ENCODE measurements at regions not wholly inside any gene's neighbourhood (a gene's known extent, or its start where the extent isn't known, plus 50 kb on each side); places are given as distances from the start of the nearest gene placed in this dataset.
"Not testable (repeated sequence)": the region's sequence is repeated elsewhere in the genome, so short reads cannot be mapped to it uniquely, and the experiment has no call there.

DNA sequence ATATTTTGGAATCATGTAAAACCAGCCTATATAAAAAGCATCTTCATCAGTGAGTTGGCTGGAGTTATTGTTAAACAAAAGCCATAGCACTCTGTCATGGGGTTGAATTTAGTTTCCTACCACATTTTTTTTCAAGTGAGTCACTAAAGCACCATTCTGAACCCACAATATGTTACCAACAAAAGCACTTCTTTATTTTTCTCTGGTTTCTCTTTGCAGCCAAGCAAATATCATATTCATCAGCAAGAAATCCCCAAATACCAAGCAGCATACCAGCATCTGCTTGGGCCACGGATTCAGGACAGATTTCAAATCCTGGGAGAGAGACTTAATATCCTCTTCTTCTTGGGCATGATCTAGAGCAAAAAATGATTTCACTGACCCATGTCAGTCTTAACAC, 441.4 kb downstream of the BCKDHB start:
- DNase-seq (ENCODE audit: low read depth in 2 of 2): no peak

DNA sequence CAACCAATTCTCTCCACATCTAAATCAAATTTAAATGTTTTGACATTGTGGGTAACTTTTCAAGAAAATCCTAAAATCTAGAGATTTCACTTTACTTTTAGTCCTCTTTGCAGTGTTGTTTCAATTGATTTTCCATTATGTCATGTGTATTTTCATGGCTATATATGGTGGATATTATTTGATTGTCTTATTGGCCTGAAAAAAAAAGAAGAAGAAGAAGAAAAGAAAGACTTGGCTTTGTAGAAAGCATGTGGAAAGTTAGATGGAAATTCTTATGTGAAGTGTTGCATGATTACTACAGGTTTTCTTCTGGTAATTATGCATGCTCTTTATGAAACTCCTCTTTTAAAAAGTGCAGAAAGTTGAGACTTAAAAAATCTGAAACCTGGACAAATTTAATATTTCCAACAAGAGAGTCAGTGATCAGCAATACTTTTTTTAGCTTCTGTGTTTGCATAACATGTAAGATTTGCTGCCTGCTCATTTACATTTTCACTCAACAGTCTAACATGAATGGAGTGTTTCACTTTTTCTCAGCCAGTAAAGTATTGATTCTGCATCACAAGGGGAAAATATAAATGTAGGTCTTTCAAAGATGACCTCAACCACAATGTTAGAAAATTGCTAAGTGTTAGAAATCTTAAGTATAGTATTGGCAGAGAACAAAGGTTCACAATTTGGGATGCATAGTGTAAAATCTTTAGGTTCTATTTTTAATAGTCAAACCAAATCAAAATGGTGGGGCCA, 438.7 kb downstream of the BCKDHB start:
- DNase-seq (ENCODE audit: low read depth in 2 of 2): no peak

- DNase-seq (ENCODE audit: low read depth in 2 of 2): no peak
Observed at GRCh38 chr6:80544555-80544954, 438.1 kb downstream of the BCKDHB start.

GRCh38 chr6:80543598-80544222, 437.2 kb downstream of the BCKDHB start:
- DNase-seq (ENCODE audit: low read depth in 2 of 2): no peak

GRCh38 chr6:80543151-80543550, 436.7 kb downstream of the BCKDHB start:
- DNase-seq (ENCODE audit: low read depth in 2 of 2): no peak

DNA sequence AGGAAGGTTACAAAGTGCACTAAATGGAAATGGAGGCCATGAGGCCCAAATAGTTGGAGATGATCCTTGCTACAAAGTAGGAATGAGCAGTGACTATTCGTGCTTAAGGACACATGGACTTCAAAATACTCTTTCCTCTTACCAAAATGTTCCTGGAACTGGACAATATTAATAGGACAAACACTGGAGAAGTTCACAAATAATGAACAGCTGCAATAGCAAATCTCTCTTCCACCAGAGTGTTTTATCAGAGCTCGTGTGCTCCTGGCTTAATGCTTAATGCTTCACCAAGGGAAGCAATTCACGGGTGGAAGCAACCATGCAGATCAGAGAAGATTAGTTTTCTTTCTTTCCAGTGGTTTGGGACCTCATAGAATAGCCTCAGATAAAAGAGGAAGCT, 435.4 kb downstream of the BCKDHB start:
- DNase-seq (ENCODE audit: low read depth in 2 of 2): no peak

DNA sequence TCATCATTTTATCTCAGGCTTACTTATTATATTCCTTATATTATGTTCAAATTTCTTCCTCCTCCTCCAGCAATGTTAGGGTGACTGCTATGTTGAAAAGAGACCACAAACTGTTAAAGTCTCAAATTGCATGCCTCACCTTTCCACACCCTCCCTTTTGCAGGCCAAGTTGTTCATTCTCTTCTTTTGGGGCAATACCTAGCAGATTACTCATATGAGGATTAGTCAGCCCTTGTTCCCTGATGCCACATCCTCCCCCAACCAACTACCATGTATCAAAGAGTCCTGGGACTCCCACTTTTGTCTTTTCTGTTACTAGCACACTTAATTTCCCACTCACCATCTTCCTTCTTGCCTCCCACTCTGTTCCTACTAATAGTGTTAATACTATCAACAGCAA, 434.7 kb downstream of the BCKDHB start:
- no peak for DNase-seq (ENCODE audit: low read depth in 2 of 2)

DNA sequence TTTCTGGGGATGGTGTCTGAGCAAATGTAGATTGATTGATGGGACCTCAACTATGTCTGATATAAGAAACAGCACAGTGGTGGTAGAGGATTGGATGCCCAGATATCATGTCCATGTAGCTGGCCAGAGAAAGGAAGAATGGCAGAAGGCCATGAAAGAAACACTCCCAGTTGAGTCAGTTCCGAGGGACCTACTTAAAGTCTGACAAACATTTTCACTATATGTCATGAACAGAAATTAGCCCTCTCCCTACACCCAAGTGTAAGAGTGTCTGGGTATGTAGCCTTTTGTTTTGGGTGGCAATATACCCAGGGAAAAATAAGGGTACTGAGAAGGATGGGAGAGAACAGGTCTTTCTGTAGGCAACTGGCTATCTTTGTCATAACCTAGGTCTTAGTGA, 434.2 kb downstream of the BCKDHB start:
- DNase-seq (ENCODE audit: low read depth in 2 of 2): no peak

- DNase-seq (ENCODE audit: low read depth in 2 of 2): no peak
Observed at GRCh38 chr6:80537118-80537972, 430.9 kb downstream of the BCKDHB start.

DNA sequence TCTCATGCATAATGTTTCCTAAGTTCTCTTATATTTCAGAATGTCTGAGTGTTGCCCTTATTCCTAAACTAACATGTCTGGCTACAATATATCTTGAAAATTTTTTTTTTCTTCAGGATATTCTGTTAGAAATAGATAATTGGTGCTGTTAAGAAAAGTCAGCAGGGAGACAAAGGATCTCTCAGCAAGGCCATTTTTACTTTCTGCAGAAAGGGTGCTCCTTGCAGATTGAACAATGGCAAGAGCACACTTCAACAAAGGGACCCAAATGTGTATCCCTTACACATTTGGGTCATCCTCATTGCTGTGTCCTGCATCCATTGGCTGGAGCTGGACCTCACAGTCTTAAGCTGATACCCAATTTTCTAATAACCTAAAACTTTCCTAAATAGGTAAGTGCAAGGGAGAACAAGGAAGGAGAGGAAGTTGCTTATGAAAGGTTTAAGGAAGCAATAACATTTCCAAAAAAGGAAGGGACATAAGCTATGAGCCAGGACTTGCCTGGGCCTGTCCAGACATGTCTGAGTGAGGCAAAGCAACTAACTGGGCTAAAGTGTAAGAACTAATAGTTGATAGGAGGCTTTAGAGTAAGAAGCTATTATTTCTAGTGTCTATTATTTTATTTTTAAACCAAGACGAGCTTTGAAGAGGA, 429.6 kb downstream of the BCKDHB start:
- no peak for DNase-seq (ENCODE audit: low read depth in 2 of 2)

- no peak for DNase-seq (ENCODE audit: low read depth in 2 of 2)
Observed at GRCh38 chr6:80531681-80532619, 425.5 kb downstream of the BCKDHB start.

DNA sequence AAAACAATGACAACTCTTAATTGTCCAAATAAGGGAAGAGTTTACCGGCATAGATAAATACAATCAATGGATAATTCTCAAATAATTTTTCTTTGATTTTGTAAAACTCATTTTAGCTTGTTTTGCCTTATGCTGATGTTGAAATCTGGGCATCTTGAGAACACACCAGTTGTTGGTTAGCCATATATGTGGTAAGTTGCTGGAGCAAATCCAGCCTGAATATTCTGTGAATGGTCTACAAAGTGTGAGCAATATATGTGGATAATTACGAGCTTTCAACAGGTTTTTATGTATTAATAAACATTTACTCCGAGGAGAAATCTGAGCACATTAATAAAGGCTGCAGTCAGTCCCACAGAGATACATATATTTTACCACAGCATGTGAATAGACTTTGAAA, 423.6 kb downstream of the BCKDHB start:
- DNase-seq (ENCODE audit: low read depth in 2 of 2): no peak

- no peak for DNase-seq (ENCODE audit: low read depth in 2 of 2)
Observed at GRCh38 chr6:80528115-80528514, 421.6 kb downstream of the BCKDHB start.

- no peak for DNase-seq (ENCODE audit: low read depth in 2 of 2)
Observed at GRCh38 chr6:80527552-80528052, 421.1 kb downstream of the BCKDHB start.

DNA sequence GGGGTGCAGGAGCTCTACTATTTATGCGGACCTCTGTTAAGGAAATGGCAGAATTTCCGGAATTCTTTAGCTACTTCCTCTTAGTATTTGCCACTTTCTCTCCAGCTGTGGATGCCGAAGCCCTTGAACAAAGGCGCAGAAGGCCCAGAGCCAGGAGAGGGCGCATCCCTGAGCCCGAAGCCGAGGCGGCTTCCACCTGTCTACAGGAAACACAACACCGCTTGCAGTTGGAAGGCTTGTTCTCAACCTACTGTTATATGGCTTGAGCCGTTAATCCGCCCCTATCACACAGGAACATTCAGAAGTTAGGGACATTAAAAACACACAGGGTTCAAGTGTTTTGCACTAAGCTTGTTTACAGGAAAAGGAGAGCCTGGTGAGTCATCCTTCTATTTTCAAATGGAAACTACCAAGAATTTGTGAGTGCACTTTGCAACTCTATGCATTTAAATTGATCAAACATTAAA, 417.1 kb downstream of the BCKDHB start:
- no peak for DNase-seq (ENCODE audit: low read depth in 2 of 2)

DNA sequence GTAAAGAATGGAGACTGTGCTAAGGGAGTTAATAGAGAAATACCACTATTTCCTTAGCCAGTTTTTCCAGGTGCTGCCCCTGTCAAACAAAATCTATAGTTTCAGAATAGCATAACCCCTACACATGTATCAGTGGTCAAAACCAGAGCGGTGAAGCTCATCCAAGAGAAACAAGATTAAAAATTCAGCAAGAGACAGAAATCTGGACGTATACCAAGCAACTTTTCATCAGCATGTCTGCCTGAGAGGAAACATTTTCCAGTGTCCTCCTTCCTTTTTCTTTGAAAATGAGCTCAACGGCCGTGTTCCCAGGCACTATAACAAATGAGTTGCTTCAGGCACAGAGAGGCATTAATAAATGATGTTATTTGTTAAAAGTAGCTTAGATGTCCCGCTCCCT, 416.5 kb downstream of the BCKDHB start:
- no peak for DNase-seq (ENCODE audit: low read depth in 2 of 2)

DNA sequence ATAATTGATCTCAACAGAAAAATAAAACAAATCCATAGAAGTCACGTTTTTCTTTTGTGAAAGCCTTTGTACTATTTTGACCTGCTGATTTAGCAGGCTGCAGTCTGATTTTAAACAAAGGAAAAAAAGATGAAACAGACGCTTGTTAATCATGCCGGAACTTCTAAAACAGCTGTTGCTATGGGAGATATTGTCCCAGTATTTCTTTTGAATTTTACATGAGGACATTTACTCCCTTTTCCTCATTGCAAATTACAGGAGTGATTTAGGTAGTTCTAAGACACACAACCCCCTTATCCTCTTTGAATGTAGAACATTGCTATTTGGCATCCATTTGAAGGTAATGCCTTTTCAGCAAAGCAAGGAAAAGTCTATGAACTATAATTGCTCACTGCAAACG, 416.1 kb downstream of the BCKDHB start:
- no peak for DNase-seq (ENCODE audit: low read depth in 2 of 2)

DNA sequence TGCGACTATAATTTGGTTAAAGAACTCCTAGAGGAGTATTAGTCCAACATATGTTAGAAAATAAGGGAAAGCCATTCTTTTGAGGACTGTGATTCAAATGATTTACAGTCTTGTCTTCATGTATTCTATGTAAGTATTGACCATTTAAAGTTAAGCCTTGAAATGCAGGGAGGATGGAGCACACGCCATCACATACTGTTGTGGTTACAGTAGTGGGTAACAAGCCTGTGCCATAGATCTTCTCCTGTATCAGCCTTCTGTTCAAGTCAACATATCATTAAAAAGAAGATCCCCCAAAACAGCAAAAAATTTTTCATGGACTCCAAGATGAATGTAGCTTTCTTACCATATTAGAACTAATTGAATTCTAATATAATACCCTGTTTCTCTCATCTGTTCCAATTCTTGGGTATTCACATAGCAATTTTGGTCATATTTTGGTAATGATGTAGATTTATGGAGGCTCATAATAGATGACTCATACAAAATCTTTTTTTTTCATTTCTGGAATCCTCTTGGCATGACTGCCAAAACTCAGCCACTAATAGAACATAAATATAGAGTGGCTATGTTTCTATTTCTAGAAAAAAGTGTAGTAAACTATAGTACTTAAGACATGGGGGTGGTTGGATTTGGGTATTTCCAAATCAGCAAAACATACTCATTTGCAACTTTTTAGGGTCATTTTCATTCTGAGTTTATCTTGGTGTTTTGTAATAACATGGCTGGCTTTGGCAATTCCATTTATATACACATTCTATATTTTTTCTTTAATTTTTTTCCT, 413.5 kb downstream of the BCKDHB start:
- DNase-seq (ENCODE audit: low read depth in 2 of 2): no peak

DNA sequence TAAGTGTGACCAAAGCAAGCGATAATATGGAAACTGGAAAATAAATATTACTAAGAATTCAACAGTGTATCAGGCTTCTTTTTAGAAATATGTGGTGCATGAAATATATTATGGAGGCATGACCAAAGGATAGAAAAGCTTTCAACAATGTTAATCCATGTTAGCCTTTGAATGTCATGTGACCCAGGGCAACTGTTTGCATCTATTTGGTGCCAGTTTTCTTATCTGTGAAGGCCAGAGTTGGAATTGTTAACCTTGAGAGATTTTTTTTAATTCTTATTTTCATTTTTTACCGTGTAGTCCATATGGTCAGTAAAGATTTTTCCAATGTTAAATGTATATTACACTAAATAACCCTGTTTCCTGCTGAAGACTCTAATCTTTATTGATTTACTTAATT, 411.1 kb downstream of the BCKDHB start:
- DNase-seq (ENCODE audit: low read depth in 2 of 2): no peak

- DNase-seq (ENCODE audit: low read depth in 2 of 2): not testable (repeated sequence)
Observed at GRCh38 chr6:80510521-80510920, 404.1 kb downstream of the BCKDHB start.

Data from stimulated activated CD8-positive, alpha-beta memory T cell treated with anti-CD3 and anti-CD28 coated beads, Interleukin-7, amount 100 ng/mL, for 4 hours (primary cell).